ENCODE measurements at regions not wholly inside any gene's neighbourhood (a gene's known extent, or its start where the extent isn't known, plus 50 kb on each side); places are given as distances from the start of the nearest gene placed in this dataset.

GRCh38 chr10:75347186-75347585, 54.4 kb downstream of the ZNF503 start:
- DNase-seq (ENCODE audit: low spot score), result no peak

DNA sequence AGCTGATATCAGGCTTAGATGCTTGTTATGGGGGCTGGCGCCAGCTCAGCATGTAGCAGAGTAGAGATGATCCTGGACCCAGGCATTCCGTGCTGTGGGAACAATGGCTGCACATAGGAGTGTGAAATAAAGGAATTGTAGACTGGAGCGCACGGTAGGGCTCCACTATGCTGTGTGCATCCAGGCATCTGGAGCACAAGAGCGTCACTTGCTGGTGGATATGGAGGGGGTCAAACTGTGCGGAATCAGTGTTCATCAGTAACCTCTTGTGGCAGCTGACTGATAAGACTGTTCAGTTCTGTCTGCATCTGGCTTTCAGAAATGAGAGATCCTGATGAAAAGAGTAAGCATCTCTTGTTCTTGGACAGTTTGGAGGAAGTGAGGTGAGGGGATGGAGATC, 55.8 kb downstream of the ZNF503 start:
- DNase-seq (ENCODE audit: low spot score), result no peak

GRCh38 chr10:75344170-75344569, 57.4 kb downstream of the ZNF503 start:
- no peak for DNase-seq (ENCODE audit: low spot score)

DNA sequence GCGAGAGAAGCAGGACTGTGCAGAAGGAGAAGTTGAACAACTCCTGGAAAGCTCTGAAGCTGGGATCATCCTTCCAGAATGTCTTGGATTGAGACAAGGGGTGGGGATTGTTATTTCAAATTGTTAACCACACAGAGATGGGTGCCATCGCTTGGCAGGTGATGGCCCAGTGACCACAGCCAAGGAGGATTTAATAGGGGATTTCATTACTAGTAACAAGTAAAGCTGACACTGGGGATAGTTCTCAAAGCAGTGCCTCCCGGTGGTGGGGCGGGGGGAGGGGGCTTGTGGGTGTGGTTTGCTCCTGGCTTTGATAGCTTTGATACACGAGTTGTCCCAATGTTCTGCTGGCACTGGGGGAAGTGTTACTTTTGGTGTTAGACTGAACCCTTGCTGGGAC, 59.2 kb downstream of the ZNF503 start:
- no peak for DNase-seq (ENCODE audit: low spot score)

DNA sequence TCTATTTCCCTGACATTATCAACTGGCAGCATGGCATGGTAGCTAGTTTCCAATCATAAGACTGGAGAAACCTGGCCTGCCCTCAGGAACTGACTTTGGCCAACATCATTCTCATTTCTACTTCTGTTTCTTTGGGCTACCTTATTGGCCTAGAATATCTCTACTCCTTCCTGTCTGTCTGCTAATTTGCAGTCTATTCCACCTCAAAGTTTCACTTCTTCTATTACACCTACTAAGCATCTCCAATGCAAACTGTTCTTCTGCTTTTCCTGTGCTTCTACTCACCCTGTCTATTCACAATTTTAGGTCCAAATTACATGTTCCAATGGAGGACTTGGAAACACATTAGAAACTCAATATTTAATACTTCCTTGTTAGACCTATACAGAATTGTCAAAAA, 65.6 kb downstream of the ZNF503 start:
- DNase-seq (ENCODE audit: low spot score), result no peak

DNA sequence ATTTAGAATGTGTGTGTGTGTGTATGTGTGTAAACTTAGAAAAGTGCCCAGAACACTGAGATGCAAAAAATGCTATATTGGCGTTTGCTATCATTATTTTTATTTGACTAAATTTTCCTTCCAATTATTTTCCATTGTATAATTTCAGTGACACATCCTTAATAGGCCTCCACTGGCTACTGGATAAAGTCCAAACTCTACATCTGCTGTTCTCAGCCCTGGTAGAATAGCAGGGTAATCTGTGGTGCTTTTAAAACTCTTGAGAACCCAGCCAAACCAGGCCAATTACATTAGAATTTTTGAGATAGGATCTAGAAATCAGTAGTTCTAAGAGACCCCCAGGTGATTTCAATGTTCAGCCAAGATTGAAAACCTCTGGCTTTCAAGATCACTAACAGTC, 66.4 kb downstream of the ZNF503 start:
- no peak for DNase-seq (ENCODE audit: low spot score)

GRCh38 chr10:75334720-75335119, 66.8 kb downstream of the ZNF503 start:
- no peak for DNase-seq (ENCODE audit: low spot score)

GRCh38 chr10:75332081-75332480, 69.5 kb downstream of the ZNF503 start:
- DNase-seq (ENCODE audit: low spot score), result no peak

GRCh38 chr10:75331081-75331480, 70.5 kb downstream of the ZNF503 start:
- no peak for DNase-seq (ENCODE audit: low spot score)

- DNase-seq (ENCODE audit: low spot score), result no peak
Measured at GRCh38 chr10:75329190-75329745, 72.3 kb downstream of the ZNF503 start.

DNA sequence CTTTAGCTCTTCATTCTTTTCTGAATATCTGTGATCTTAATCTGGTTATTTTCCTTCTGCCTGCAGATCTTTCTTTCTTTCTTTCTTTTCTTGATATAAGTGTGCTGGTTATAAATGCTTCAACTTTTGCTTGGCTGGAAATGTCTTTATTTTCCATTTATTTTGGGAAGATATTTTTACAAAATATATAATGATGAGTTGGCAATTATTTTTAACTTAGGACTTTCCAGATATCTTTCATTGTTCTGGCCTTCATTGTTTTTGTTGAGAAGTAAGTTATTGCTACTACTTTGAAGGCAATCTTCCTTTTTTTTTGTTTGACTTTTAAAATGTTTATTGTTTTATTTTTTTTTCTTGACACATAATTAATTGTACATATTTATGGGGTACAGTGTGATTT, 75.3 kb downstream of the ZNF503 start:
- DNase-seq (ENCODE audit: low spot score), result no peak

- no peak for DNase-seq (ENCODE audit: low spot score)
Measured at GRCh38 chr10:75319274-75319673, 82.3 kb downstream of the ZNF503 start.

DNA sequence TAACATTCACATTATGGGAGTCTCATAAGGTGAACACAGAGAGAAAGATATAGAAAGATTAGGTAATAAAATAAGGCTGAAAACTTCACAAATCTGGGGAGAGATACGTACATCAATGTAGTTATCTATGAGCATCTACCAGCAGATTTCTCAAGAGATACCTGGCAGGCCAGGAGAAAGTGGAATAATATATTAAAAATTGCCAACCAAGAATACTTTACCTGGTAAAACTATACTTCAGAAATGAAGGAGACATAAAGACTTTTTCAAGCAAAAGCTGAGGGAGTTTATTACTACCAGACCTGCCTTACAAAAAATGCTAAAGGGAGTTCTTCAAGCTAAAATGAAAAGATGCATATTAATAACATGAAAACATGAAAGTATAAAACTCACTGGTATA, 78.8 kb upstream of the COMTD1 start:
- DNase-seq (ENCODE audit: low spot score), result no peak

DNA sequence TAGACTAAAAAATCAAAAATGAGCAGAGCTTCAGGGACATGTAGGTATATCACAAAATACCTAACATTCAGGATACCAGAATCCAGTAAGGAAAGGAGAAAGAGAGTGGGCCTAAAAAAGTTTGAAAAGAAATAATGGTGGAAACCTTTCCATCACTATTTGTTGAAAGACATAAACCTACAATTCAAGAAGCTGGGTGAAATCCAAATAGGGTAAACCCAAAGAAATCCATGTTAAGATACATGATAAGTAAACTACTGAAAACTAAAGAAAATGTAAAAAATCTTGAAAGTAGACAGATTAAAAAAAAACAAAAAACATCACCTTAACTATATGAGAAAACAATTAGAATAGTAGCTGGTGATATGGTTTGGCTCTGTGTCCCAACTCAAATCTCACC, 76.7 kb upstream of the COMTD1 start:
- no peak for DNase-seq (ENCODE audit: low spot score)

- no peak for DNase-seq (ENCODE audit: low spot score)
Measured at GRCh38 chr10:75305675-75306074, 69.9 kb upstream of the COMTD1 start.

DNA sequence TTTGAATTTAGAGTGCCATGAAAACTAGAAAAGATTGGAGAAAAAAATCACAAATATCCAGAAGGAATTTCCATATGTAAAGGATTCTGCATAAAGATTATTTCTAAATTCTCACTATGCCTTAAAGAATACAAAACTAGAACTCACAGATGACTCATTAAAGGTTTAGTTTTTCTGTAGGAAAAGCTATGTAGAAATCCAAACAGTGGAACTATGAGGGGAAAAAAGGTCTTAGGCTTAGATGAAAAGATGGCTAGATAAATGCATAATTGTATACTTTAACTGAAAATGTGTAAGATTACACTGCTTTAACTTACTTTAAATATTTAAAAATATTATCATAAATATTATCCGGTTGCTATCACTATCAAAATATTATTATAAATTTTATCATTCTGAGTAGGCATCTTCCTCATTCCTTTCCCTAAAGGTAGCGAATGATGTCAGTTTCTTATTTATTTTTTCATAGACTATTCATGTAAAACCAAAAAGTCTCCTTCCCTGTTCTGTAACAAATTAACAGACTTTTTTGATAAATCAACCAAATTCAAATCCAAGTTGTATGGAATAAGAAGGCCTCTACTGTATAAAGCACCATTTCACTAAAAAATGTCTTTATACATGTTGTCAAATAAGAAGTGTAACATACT, 69.1 kb upstream of the COMTD1 start:
- DNase-seq (ENCODE audit: low spot score), result no peak

DNA sequence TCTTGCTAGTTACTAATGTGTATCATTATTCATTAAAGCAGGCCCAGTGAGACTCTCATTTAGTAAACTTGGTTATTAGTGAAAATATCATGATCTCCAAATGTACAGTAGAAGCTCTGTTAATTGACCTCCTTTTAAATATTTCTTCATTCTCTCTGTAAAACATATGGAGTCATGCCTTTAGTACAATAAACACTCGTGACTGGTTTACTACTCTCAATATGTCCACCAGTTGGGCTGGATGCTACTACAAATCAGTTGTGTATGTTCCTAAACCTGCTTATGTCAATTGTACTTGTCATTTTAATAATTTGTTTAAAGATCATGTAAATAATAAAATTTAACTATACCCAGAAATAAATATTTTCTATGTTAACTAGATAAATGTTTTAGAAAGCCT, 68.6 kb upstream of the COMTD1 start:
- DNase-seq (ENCODE audit: low spot score), result no peak

DNA sequence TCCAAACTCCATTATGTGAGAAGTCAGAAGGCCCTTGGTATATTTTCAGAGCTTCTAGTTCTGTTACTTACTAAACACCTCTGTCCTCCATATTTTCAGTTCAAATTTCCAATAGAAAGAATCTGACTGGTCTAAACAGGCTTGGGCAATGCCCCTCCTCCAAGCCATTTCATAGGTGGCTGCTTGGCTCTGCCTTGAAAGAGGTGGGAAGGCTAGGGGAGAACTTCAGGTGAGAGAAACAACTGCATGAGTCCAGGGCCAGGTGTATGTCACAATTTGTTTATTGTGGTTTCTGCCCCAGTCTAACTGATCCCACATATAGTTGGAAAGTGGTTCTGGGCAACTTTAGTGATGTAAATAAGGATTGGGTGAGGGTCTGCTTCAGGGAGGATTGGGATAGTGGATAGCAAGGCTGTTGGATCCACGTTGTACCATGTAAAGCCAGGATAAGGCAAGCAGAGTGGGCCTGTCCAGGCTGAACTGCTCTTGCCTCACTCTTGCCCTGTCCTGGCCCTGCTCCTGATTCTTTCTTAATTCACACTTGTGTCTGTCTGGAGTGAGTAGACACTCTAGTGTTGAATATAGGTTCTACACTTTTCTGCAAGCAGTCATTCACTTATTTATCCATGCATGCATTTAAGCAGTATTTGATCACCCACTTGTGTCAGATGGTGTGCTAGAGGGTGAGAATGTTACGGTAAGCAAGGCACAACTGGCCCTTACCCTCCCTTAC, 67.5 kb upstream of the COMTD1 start:
- DNase-seq (ENCODE audit: low spot score), result no peak

- DNase-seq (ENCODE audit: low spot score), result no peak
Measured at GRCh38 chr10:75302029-75302428, 66.3 kb upstream of the COMTD1 start.

DNA sequence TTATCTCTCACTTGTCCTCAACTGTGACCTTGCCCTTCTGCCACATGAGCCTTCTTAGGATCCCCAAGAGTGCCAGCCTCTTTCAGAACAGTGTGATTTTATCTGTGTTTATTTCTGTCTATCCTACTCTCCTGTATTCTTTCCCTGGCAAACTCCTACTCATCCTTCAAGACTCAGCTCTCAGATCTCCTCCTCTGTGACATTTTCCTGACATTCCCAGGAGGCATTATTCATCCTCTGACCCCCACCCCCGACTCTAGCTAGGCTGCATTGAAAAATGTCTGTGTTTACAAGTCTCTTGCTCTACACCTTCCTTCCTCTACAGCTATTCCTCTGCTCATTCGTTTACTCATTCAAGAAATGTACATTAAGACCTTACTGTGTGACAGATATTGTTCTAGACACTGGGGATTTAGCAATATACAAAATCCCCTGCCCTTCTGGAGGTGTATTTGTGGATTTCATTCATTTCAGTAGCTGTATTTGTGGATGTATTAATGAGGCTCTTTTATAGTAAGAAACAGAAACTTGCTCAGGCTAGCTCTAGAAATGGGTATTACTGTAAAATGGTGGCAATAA, 61.4 kb upstream of the COMTD1 start:
- DNase-seq (ENCODE audit: low spot score), result no peak

DNA sequence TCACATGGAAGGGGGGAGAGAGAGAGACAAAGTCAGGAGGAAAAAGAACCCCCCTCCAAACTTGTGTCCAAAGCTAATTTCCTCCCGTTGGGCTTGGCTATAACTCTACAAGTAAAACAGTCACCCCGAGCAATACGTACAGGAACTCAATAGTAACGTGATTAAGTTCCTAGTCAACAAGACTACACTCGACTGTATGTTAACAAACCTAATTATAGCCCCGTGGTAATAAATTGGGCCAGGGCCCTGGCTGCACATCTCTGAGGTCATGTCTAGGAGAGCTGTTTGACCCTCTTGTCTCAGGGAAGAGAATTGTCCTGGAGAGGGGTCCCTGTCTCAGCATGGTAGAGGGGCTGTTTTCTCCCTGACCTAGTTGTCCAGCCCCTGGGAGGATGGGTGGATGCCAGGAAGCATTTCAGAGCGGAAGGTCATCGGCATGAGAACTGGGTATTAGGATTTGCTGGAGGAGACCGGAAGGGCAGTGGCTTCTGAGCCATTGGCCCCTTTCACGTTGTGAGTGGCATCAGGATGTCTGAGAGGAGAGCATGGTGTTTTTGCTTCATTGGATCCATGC, 60.2 kb upstream of the COMTD1 start:
- DNase-seq (ENCODE audit: low spot score), result no peak

DNA sequence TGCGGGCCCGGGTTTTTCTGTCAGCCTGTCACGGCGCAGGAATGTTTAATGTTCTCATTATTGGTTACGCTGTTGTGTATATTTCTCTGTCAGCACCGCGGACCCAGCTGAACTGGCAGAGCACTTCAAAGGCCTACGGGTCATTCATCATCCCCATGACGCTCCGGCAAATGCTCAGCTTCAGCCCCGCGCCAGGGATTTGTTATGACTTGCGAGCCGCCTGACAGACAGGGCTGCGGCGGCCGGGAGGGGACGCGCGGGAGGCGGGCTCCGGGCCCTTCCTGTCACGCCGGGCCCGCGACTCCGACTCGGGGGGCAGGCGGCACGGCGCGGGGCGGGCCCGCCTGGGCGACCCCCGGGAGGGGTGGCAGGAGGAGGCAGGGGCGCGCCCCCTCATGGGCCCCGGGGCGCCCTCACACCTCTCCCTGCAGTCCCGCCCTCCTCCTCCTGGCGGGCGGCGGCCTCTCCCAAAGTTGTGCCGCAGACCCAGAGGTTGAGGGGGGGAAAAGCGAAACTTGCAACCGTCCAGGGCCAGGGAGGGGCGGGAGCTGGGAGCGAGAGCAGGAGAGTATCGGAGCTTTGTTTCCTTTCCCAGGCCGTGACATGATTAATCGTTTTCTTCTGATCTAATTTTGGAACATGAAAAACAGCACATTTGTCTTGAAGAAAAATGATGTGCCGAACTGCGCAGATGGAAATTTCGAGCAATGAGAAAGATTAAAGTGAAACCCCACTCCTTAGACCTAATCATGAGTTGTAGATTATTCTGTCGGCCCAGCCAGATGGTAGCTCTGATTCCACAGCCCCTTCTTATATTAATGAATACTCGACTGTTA, 59.3 kb upstream of the COMTD1 start:
- peak; percentile 53 for DNase-seq (ENCODE audit: low spot score)

Measured in HuH-7 (cell line).